H1 (cell line): ENCODE measurements at regions not wholly inside any gene's neighbourhood (a gene's known extent, or its start where the extent isn't known, plus 50 kb on each side); places are given as distances from the start of the nearest gene placed in this dataset.

Experiments used
- CTCF ChIA-PET: fragments of 300-600 bp; sonication (Branson Sonifier 250); formaldehyde crosslinking; loops from one replicate; lab custom pipeline; 2021; ENCODE audit not compliant: partially characterized antibody; lab: Charles Lee
- POLR2A ChIA-PET: fragments of 300-600 bp; sonication (Branson Sonifier 250); formaldehyde crosslinking; loops from one replicate; lab custom pipeline; 2021; ENCODE audit warnings: inconsistent platforms; ENCODE audit not compliant: partially characterized antibody; lab: Charles Lee
- DNase-seq, 2 experiments: peaks; one replicate each; pipeline versions ENCODE4 v3.0.0 to v3.0.0-alpha.2; 2010 to 2022; ENCODE audit warnings: low spot score in 2 of 2, low read depth in 1 of 2, mixed read lengths in 1 of 2
- FAIRE-seq: peaks from 2 replicates; lab custom pipeline; 2011; peaks lifted over from hg19 to GRCh38; lab: Jason Lieb, UNC
- H2AFZ ChIP-seq: 2 replicates; pipeline ENCODE4 v1.8.1; 2012; ENCODE audit warnings: low read length, inconsistent platforms
- H2AK5ac ChIP-seq: 2 replicates; pipeline ENCODE4 v1.6.1; 2013; ENCODE audit warnings: low read depth, low read length
- H2BK120ac ChIP-seq: replicated peaks from 2 replicates; pipeline ENCODE3; 2013; ENCODE audit warnings: low read depth, low read length, inconsistent platforms
- H2BK12ac ChIP-seq: 2 replicates; pipeline ENCODE4 v1.6.1; 2013; ENCODE audit warnings: low read depth, low read length
- H2BK15ac ChIP-seq: 2 replicates; pipeline ENCODE4 v1.6.1; 2013; ENCODE audit warnings: low read length
- H2BK20ac ChIP-seq: 2 replicates; pipeline ENCODE4 v1.6.1; 2013; ENCODE audit warnings: low read length
- H2BK5ac ChIP-seq: 2 replicates; pipeline ENCODE4 v1.6.1; 2013; ENCODE audit warnings: low read depth, low read length
- H3K14ac ChIP-seq: 2 replicates; pipeline ENCODE4 v1.6.1; 2013; ENCODE audit warnings: inconsistent platforms; ENCODE audit not compliant: insufficient read length
- H3K18ac ChIP-seq: 2 replicates; pipeline ENCODE4 v1.6.1; 2013; ENCODE audit warnings: low read length; ENCODE audit errors: extremely low read depth
- H3K23ac ChIP-seq: 2 replicates; pipeline ENCODE4 v1.6.1; 2013; ENCODE audit warnings: inconsistent platforms; ENCODE audit not compliant: insufficient read length
- H3K23me2 ChIP-seq: 2 replicates; pipeline ENCODE4 v1.6.1; 2013; ENCODE audit warnings: low read depth, low read length
- H3K27ac ChIP-seq: 2 replicates; pipeline ENCODE4 v1.6.1; 2011; ENCODE audit warnings: low read depth, low read length, inconsistent platforms
- H3K27me3 ChIP-seq, 4 experiments: replicated peaks in 1 of 4; 1 replicate in 1 of 4; 2 replicates in 3 of 4; pipeline versions ENCODE4 v1.6.1 to v1.8.1; 2011 to 2013; ENCODE audit warnings: low read length in 3 of 4, mild to moderate bottlenecking in 3 of 4, inconsistent platforms in 2 of 4, mixed read lengths in 2 of 4, moderate library complexity in 1 of 4; ENCODE audit not compliant: control insufficient read depth in 3 of 4, insufficient read depth in 3 of 4; ENCODE audit errors: extremely low read depth in 1 of 4
- H3K36me3 ChIP-seq, 4 experiments: 2 replicates each; pipeline versions ENCODE4 v1.6.1 to v1.8.1; 2011 to 2013; ENCODE audit warnings: mild to moderate bottlenecking in 4 of 4, low read length in 3 of 4, moderate library complexity in 2 of 4, control low read depth in 1 of 4, inconsistent platforms in 1 of 4; ENCODE audit not compliant: insufficient read depth in 4 of 4, control insufficient read depth in 2 of 4
- H3K4ac ChIP-seq: replicated peaks from 2 replicates; pipeline ENCODE3; 2013; ENCODE audit warnings: low read length, low read depth, mixed read lengths, inconsistent platforms; ENCODE audit not compliant: insufficient read length
- H3K4me1 ChIP-seq, 4 experiments: replicated peaks in 1 of 4; 1 replicate in 1 of 4; 2 replicates in 3 of 4; pipeline versions ENCODE4 v1.6.1 to v1.8.1; 2011 to 2013; ENCODE audit warnings: low read length in 3 of 4, inconsistent platforms in 2 of 4, mixed read lengths in 1 of 4; ENCODE audit not compliant: insufficient read depth in 4 of 4, control insufficient read depth in 3 of 4
- H3K4me2 ChIP-seq, 2 experiments: 2 replicates each; pipeline versions ENCODE4 v1.6.1 to v1.8.1; 2011 to 2013; ENCODE audit warnings: low read depth in 2 of 2, low read length in 2 of 2, control low read depth in 1 of 2, inconsistent platforms in 1 of 2, mild to moderate bottlenecking in 1 of 2; ENCODE audit not compliant: insufficient read depth in 1 of 2
- H3K4me3 ChIP-seq, 4 experiments: fragments of 200-600, 300-600 bp in 1 of 4; sonication (generic), shearing (Covaris generic), sonication (Bioruptor Twin) in 1 of 4; 2 replicates each; pipeline versions ENCODE4 v1.5.1 to v1.8.1; 2011 to 2016; ENCODE audit warnings: low read length in 4 of 4, low read depth in 3 of 4, control low read depth in 2 of 4, inconsistent platforms in 2 of 4, mild to moderate bottlenecking in 2 of 4, mixed read lengths in 1 of 4, moderate library complexity in 1 of 4; ENCODE audit not compliant: insufficient read depth in 2 of 4; ENCODE audit errors: extremely low read depth in 1 of 4
- H3K56ac ChIP-seq: replicated peaks from 2 replicates; pipeline ENCODE3; 2013; ENCODE audit warnings: low read depth, mild to moderate bottlenecking, mixed read lengths, low read length, inconsistent platforms; ENCODE audit not compliant: insufficient read length
- H3K79me1 ChIP-seq: 2 replicates; pipeline ENCODE4 v1.6.1; 2013; ENCODE audit warnings: low read depth, low read length, control low read depth
- H3K79me2 ChIP-seq, 2 experiments: 2 replicates each; pipeline versions ENCODE4 v1.6.1 to v1.8.1; 2012 to 2013; ENCODE audit warnings: low read length in 2 of 2, mild to moderate bottlenecking in 2 of 2, inconsistent platforms in 1 of 2; ENCODE audit not compliant: insufficient read depth in 2 of 2, control insufficient read depth in 1 of 2
- H3K9ac ChIP-seq, 4 experiments: replicated peaks in 1 of 4; 1 replicate in 1 of 4; 2 replicates in 3 of 4; pipeline versions ENCODE4 v1.6.1 to v1.8.1; 2011 to 2013; ENCODE audit warnings: low read depth in 3 of 4, low read length in 3 of 4, control low read depth in 2 of 4, mild to moderate bottlenecking in 2 of 4, moderate library complexity in 2 of 4, inconsistent platforms in 1 of 4; ENCODE audit errors: extremely low read depth in 1 of 4
- H3K9me3 ChIP-seq, 2 experiments: 2 replicates each; pipeline versions ENCODE4 v1.6.1 to v1.8.1; 2012 to 2013; ENCODE audit warnings: mild to moderate bottlenecking in 2 of 2, moderate library complexity in 2 of 2, control low read depth in 1 of 2, inconsistent platforms in 1 of 2, low read depth in 1 of 2, low read length in 1 of 2, mixed read lengths in 1 of 2; ENCODE audit not compliant: insufficient read depth in 2 of 2
- H4K20me1 ChIP-seq, 2 experiments: replicated peaks in 1 of 2; 2 replicates each; pipeline versions ENCODE3 to v1.8.1; 2011 to 2013; ENCODE audit warnings: inconsistent platforms in 2 of 2, low read length in 2 of 2, mild to moderate bottlenecking in 1 of 2; ENCODE audit not compliant: insufficient read depth in 2 of 2, control insufficient read depth in 1 of 2
- H4K5ac ChIP-seq: 2 replicates; pipeline ENCODE4 v1.6.1; 2013; ENCODE audit warnings: low read length, low read depth, mixed read lengths, inconsistent platforms; ENCODE audit not compliant: insufficient read length
- H4K8ac ChIP-seq: 2 replicates; pipeline ENCODE4 v1.8.0; 2013; ENCODE audit warnings: mild to moderate bottlenecking, moderate library complexity, low read length, inconsistent platforms; ENCODE audit not compliant: insufficient read depth; ENCODE audit errors: extremely low read depth
- H4K91ac ChIP-seq: replicated peaks from 2 replicates; pipeline ENCODE3; 2013; ENCODE audit warnings: low read length, mixed read lengths, inconsistent platforms; ENCODE audit not compliant: insufficient read length
- MAFK ChIP-seq: IDR thresholded peaks from 2 replicates; pipeline ENCODE4 v1.6.1; 2012; ENCODE audit warnings: low read depth, mild to moderate bottlenecking, improper control_type of control experiment, low read length
- POU5F1 ChIP-seq: IDR thresholded peaks from 2 replicates; pipeline ENCODE4 v1.6.1; 2011; ENCODE audit warnings: low read depth, mild to moderate bottlenecking, low read length, moderate library complexity
- WGBS, 2 experiments: shearing (Covaris generic) in 1 of 2; methylation state at CpG; one replicate each; pipeline versions ENCODE4 v1.1.6 to v1.1.7; 2013 to 2015; ENCODE audit warnings: low lambda C conversion rate in 2 of 2, mixed read lengths in 2 of 2, inconsistent platforms in 1 of 2, low coverage in 1 of 2, missing lambda C conversion rate in 1 of 2; ENCODE audit not compliant: insufficient replicate concordance in 2 of 2, insufficient coverage in 1 of 2, insufficient read length in 1 of 2; ENCODE audit errors: extremely low coverage in 1 of 2, missing lambda C conversion rate in 1 of 2; 5-methylcytosine and 5-hydroxymethylcytosine counted together

GRCh38 chr6:155916846-155917624 lies 461.4 kb upstream of the NOX3 start:
- Histone ChIP-seq H3K23ac (no peak overlapping the region), H4K8ac (no peak overlapping the region), H3K18ac (no peak overlapping the region), H3K4me1 (no peaks in the 10 kb centered on the region), H3K9ac (no peak overlapping the region), H2BK12ac (no peak overlapping the region), H3K56ac (no peak overlapping the region), H2BK120ac (no peak overlapping the region), H3K14ac (no peak overlapping the region), H3K4me2 (no peak overlapping the region), H3K4me3 (no peak overlapping the region), H3K4ac (no peak overlapping the region), H2BK5ac (no peak overlapping the region), H2AK5ac (no peak overlapping the region), H3K79me2 (no peaks in the 10 kb centered on the region), H3K79me1 (no peaks in the 10 kb centered on the region), H2AFZ (no peak overlapping the region), H3K27ac (no peak overlapping the region), H2BK20ac (no peak overlapping the region), H2BK15ac (no peak overlapping the region), H3K27me3 (no peaks in the 10 kb centered on the region), H4K20me1 (no peaks in the 10 kb centered on the region), H4K5ac (no peak overlapping the region), H4K91ac (no peak overlapping the region), H3K23me2 (no peaks in the 10 kb centered on the region), H3K36me3 (no peaks in the 10 kb centered on the region), H3K9me3 (no peaks in the 10 kb centered on the region)
- ChIA-PET CTCF (no interaction called here), POLR2A (no interaction called here)
- TF ChIP-seq MAFK (0 out of 2 replicates have a peak, but pooled peaks have one; percentile 18), POU5F1 (no peak)
- FAIRE-seq = no peak
- DNase-seq = no peak
- 94% methylated on average over 2 of the region's 2 CpGs; no CpG with 5 or more reads in 1 of the 2 experiments for WGBS, 2 experiments
